Effector CD4-positive, alpha-beta T cell (primary cell): ENCODE measurements at regions not wholly inside any gene's neighbourhood (a gene's known extent, or its start where the extent isn't known, plus 50 kb on each side); places are given as distances from the start of the nearest gene placed in this dataset.

Source experiments
- DNase-seq: peaks from one replicate; pipeline ENCODE4 v3.0.0-alpha.2; 2020

DNA sequence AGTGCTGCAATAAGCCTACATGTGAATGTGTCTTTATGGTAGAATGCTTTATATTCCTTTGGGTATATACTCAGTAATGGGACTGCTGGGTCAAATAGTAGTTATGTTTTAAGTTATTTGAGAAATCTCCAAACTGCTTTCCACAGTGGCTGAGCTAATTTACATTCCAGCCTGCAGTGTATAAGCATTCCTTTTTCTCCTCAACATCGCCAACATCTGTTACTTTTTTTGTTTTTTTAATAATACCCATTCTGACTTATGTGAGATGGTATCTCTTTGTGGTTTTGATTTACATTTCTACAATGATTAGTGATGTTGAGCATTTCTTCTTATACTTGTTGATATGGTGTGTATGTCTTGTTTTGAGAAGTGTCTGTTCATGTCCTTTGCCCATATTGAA lies 1186.2 kb downstream of the BCL11B start:
- no peak for DNase-seq

DNA sequence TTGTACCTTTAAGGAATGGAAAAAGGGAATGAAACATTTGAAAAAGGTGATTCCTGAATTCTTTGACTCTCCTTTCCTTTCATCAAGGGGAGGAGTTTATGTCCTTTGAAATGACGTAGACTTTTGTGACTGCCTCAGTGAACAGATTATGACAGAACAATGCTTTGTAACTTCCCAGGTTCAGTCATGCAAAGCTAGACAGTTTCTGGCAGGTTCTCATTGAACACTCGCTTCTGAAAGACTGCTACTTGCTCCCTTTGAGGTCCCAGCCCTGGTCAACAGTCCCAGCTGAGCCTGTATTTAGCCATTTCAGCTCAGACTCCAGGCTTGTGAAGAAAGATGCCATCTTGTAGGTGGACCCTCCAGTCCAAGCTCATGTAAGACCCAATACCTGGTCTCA lies 1178.9 kb downstream of the BCL11B start:
- no peak for DNase-seq

DNA sequence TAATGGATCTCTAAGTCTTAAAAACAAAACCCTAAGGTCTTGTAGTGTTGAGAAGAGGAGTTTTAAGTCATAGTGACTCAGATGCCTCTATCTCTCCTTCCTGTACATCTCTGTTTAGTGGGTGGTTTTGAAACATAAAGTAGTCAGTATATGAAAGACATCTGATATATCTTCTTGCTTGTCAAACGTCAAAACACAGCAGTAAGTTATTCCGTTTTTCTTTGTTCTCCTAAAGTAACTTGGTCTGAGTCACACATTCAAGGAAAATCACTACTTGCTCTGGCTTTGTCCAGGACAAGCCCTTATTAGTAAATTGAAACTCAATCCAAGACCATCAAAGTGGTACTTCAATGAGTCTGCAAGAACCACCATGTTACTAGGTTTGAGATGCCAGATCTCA lies 1172.5 kb downstream of the BCL11B start:
- DNase-seq, result no peak

DNA sequence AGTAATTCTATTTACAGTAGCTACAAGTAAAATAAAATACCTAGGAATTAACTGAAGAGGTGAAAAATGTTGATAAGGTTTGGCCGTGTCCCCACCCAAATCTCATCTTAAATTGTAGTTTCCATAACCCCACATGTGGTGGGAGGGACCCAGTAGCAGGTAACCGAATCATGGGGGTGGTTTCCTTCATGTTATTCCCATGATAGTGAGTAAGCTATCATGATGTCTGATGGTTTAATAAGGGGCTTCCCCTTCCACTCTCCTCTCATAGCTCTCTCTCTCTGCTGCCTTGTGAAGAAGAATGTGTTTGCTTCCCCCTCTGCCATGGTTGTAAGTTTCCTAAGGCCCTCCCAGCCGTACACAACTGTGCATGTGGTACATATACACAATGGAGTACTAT lies 1170.7 kb downstream of the BCL11B start:
- no peak for DNase-seq

DNA sequence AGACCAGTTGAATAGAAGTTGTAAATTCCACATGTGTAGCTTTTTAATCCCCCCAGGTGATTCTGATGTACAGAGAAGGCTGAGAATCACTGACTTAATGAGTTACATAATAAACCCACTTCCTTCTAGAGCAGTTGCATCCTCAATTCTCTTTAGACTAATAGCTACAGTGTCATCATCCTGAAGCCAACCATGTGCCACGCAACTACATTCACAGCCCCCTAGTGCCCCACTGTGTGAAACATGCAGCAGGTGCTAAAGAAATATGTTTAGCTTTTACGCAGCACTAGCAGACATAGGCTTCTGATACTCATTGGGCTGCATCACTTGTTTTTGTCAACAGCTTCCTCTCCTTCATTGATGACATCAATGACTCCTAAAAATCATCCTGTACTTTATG lies 1168.3 kb downstream of the BCL11B start:
- no peak for DNase-seq

DNA sequence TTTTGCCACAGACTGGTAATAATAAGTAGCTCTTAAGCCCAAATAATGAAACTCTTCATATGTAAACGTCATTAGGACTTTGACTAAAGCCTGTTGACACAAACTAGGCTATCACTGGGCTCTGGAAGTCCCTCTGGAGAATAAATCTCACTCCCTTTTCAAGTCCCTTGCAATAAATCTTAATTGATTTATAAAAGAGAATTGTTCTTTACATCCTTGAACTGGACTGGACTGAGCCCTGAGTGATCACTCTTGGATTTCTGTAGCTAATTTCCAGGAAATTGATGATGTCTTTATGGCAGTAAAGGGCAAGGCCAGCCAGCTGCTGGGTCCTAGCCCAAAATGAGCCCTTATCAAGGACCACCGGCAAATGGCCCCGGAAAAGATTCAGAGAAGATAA lies 1162.7 kb downstream of the BCL11B start:
- DNase-seq, result no peak

DNA sequence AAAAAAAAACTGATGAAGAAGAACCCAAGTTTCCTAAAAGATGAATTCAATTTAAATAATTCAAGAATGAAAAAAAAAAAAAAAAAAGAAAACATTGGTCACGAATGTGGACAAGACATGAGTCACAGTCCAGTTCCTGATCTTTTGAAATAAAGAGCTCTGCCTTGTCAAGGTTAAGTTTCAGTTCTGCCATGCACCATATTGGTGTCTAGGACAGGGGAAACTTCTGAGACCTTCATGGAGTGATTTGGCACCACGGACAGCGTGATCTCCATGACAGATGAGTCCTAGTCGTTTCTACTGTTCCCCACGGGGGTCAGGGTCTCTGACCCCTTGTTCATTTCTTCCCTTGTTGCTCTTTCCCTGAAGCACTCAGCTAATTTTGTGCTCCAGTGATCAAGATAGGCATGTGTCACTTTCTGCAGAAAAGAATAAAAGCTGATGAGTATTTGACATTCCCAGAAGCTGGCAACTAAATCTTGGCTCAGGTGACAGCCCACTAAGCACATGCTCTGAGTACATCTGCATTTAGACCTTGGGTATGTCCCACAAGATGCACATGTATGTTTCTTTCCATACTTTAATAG lies 1159.7 kb downstream of the BCL11B start:
- no peak for DNase-seq

DNA sequence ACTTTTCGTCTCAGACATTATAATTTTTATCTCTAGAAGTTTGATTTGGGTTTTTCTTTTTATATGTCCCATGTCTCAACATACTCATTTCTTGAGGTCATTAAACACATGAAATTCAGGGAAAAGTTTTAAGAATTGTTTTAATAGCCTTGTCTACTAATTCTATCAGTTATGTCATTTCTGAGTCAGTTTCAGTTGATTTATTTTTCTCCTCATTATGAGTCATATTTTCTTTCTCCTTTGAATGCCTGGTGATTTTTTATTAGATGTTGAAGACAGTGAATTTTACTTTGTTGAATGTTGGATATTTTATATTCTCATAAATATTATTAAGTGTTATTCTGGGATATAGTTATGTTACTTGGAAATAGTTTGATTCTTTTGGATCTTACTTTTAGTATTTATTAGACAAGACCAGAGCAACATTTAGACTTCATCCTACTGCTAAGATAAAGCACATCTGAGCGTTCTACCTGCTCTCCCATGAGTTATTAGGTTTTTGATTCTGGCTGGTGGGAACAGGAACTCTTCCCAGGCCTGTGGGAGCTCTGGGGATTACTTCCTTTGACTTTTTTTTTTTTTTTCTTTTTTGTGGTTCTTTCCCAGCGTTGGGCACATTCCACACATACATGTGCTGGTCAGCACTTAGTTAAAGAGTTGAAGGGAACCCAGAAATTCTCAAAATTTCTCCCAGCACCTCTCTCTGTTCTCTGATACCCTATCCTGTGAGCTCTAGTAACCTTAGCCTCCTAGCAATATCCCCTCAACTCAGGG lies 1157.7 kb downstream of the BCL11B start:
- no peak for DNase-seq

DNA sequence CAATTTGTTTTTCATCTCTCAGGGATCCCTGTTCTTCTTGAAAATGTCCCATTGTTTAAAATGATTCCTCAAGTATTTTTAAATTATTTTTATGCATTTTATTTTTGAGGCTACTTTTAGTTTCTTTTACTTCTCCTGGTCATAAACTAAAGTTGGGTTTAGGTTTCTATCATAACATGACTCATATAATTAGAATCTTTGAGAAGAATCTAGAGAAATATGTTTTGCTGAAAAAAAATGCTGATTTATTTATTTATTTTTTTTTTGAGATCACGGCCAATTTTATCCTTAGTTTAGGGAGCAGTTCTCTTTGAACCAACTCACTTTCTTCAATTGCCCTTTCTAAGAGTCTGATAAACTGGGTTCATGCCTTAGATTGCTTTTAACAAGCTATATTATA lies 1157.1 kb downstream of the BCL11B start:
- no peak for DNase-seq

DNA sequence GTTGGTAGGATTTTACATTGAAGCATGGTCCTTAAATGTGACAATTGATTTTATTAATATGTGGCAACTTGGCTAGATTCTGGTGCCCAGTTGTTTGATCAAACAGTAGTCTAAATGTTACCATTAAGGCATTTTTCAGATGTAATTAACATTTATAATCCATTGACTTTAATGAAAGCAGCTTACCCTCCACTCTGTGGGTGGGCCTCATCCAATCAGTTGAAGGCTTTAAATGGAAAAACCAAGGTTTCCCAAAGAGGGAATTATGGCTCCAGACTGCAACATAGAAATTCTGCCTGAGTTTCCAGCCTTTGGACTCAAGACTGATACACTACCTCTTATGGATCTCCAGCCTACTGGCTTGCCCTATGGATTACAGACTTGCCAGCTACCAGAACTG lies 1153.2 kb downstream of the BCL11B start:
- DNase-seq, result no peak

DNA sequence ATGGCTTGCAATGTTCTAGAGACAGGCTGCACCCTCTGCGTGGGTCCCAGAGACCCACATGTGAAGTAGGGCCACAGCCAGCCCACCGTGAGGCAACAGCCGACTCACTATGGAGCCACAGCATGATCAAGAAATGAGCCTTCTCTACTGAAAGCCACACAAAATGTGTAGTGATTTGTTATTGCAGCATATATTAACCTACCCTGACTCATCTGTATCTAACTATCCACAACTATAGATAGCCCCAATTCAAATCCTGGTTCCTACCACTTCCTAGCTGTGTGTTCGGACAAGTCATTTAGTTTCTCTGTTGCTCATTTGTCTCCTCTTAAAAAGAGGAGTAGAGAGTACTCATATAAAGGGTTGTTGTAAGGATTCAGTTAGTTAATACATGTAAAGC lies 1152.3 kb downstream of the BCL11B start:
- no peak for DNase-seq

DNA sequence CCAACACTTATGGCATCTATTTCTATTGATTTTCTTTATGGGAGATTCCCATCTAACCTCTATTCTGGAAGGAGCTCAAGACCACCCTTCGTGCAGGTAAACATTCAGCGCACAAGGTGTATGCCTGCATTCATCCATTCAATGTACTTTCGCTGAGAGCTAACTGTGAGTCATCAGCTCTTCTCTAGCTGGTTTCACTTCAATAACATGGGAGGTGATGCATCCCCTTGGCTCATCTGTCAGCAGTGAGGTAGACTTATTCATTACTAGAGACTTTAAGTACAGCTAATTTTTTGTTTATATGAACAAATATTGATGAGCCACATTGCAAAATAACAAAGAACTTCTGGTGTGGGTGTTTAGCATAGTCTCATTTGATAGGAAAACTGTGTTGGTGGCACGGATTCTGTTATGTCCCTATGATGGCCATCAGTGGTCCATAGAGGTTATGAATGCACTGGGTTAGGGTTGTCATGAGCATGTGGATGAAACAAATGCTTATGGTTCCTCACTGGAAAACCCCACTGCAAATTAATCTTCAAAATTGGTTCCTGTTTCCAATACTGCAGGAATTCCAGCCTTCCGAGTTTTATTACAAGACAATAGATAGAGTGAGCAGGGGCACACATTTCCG lies 1151.0 kb downstream of the BCL11B start:
- no peak for DNase-seq

DNA sequence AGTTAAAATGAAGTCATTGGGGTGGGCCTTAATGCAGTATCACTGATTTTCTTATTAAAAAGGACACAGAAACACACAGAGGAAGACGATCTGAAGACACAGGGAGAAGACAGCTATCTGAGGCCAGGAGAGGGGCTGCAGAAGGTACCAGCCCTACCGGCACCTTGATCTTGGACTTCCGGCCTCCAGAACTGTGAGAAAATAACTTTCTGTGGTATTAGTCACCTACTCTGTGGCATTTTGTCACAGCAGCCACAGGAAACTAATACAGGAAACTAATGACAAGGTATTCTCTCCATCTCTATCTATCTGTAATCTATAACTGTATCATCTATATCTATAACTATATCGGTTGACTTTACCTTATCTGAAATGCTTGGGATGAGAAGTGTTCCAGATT lies 1149.5 kb downstream of the BCL11B start:
- no peak for DNase-seq

DNA sequence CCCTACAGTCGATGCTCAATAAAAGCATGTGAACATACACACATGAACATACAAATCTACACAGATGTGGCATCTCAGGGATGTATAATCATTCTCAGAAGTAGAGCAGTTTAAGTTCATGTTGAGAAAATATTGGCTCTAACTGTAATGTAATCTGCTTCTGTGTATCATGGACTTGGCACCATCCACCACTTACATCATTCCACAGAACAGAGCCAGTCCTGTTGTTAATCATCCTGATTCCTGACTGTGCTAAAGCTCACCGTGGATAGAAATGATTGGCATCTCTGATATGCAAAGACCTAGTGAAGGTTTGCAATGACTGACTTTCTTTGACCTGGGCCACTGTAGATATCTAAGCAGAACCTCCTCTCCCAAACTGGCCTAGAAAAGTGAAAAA lies 1141.3 kb downstream of the BCL11B start:
- DNase-seq, result no peak

DNA sequence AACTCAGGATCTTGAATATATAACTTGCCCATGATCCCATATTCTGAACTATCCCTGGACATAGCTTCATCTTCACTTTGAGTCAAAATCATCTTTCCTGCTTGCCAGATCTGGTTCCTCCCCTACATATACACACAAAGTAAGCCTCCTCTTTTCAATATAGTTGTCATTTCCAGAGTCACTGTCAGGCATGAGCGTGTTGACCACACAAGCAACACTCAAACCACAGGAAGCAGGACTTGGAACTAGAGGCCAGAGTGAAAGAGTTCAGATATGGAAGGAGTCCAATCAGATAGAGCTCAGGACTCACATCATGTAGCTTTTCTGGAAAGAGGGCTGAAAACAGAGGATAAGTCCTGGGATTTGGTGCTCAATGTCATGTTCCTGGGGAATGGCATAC lies 1140.6 kb downstream of the BCL11B start:
- no peak for DNase-seq

DNA sequence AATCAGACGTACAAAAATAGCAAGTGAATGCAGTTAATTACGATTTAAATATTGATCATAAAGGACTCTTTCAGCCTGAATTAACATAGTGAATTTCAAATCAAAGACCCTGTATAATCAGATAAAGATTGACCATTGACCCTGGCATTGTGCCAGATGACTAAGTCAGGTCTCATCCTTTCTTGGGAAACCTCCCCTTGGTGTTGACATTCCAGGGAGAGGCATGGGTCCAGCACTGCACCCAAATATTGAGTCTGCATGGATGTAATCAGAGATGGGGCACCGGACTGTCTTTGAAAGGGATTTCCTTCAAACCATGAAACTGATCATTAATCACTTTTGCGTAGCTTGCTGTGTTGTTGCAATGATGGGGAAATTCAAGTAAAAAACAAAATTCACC lies 1138.2 kb downstream of the BCL11B start:
- DNase-seq, result no peak

DNA sequence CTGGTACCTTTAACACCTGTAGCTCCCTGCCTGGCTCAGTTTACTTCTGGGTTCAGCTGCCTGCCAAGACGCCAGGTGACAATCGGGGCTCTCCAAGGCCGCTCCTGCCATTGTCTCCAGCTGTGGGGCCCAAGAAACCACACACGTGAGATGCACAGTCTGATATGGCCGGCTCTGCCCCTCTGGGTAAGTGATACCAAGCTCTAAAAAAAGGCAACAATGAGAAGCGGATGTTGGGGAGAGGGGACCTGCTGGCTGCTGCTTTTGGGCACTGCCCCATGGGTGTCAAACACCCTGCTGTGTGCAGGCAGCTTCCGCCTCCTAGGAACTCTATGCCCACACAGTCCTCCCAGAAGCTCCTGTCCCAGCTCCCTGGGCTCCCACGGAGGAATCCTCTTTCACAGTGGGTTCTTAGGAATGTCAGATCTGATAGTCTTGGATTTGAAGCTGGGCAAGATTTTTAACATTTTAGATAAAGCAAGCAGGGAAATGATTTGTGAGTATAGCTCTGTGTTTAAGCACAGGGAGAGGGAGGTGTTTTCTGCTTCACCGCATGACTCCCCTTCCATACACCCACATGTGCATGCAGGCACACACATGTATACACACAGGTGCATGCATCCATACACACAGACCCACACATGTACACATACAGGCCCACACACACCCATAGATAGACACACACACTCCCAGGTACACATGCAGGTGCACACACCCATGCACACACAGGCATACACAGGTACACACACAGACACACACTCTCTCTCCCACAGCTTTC lies 1135.8 kb downstream of the BCL11B start:
- no peak for DNase-seq

DNA sequence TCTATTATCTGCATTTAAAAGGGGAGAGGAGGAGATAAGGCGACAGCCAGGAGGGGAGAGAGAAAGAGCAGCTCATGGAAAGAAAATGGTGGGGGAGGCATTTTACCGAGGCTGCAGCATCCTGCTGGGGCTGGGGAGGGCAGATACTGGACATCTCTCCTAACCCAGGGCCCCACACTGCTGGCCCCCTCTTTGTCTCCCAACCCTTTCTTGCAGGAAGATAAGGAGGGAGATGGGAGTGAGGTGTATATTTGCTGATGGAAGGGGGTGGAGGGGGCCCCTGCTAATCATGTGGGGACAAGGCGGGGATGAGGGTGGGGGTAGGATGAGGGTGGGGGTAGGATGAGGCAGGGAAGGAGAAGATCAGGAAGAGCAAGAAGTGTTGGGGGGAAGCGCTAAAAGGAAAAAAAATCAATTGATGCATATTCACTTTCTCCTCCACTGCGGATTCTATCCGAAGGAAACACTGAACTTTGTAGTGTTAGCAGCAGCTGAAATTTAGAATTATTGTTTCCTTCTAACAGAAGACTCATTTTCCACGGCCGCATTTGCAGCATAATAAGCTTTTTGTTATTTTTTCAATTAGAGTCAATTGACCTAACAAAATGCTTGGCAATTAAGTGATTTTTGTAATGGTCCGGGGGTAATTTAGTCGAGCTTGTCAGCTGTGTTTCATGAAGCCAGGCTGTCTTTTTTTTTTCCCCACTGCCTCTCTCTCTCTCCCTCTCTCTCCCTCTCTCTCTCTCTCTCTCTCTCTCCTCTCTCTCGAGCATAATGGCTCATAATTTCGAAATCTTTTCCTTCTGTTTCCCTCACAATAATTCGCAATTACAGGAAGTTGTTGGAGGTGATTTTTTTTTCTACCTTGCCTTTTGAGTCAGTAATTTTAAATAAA lies 1134.6 kb downstream of the BCL11B start:
- DNase-seq, result no peak

DNA sequence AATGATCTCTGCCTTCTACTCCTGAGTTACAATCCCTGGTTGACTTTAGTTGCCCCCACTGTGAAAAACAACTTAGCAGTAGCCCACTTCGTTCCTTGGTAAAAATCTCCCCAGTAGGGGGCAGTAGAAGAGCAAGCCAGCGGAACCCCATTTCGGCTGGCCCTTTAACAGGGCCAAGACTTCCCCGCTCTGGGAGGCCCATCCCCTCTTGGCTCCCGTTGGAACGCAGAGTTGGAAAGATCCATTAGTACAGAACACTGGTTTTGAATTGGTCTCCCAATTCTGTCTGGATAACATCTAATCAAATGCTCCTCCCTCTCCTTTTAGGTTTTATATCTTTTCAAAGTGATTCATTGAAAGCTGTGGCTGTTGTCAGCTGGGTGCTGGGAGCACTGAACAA lies 1133.3 kb downstream of the BCL11B start:
- peak; percentile 57 for DNase-seq

DNA sequence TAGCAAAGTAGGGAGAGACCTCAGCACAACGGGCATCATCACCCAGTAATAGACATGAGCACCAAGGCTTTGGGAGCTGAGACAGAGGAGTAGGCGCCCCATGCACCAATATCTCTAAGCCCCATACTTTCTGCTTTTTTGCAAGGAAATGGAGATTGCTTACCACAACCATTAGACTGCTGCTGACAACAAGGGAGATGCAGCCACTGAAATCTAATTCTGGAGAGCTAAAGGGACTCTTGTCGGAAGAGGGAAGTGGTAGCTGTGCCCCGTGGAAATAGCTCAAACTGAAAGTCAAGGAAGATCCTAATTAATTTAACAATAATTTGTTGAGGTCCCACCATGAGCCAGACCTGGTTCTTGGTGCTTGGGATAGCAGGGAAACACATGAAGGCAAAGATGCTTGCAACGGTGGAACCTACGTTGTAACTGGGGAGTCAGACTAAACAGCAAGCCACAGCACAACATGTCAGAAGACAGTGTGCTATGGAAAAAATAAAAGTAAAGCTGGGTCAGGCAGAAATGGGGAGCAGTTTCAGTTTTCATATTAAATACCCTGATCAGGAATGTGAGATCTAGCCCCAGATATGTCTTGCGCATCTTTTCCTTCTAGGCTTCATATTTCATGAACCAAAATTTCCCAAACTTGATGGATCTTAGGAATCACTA lies 1131.0 kb downstream of the BCL11B start:
- no peak for DNase-seq

DNA sequence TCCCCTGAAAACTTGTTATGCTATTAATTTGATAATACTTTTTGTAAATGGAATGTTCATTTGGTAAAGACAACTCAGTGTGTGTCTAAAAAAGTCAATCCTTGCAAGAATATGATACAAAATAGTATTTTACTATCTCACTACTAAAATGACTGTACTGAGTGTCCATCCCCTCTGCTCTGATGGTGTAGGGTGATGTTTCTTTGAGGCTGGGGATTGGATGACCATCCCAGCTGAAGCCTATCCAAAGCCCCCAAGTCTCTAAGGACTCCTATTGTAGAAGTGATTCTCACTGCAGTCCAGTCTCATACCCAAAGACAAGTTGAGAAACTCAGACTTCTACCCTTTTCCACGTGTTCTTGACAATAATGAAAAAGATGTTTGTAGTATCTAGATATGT lies 1128.4 kb downstream of the BCL11B start:
- DNase-seq, result no peak

DNA sequence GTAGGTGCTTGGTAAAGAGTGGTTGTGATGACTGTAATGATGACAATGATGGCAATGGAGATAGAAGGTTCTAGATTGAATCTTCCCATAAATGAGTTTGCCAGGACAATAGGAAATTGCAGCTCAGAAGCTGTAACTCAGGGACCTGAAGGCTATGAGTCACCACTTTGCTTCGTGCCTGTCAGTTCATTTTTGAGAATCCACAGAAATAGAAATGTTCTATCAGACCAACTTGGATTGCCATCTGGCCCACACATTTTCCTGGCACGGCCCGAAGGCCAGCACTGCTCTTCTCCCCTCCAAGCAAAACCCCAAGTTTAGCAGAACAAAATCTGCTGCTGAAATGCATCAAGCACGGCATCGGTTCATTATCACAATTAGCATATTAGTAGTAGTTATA lies 1127.0 kb downstream of the BCL11B start:
- DNase-seq, result no peak
